ENCODE measurements at regions not wholly inside any gene's neighbourhood (a gene's known extent, or its start where the extent isn't known, plus 50 kb on each side); places are given as distances from the start of the nearest gene placed in this dataset.

- ATAC-seq (peak; percentile 51 to 66), DNase-seq (no peak)
- peaks cover 16% of the 10 kb centered on the region for H3K4me1 ChIP-seq
- H3K36me3 ChIP-seq = no peaks in the 10 kb centered on the region
- H3K4me3 ChIP-seq = no peak overlapping the region
- no peaks in the 10 kb centered on the region for H3K27me3 ChIP-seq (ENCODE audit: low read depth)
- H3K9me3 ChIP-seq = no peaks in the 10 kb centered on the region
- no peak overlapping the region for H3K27ac ChIP-seq
- TF ChIP-seq CTCF (IDR thresholded peaks at IDR 0.05) = no peak
- intact Hi-C loops (cut with DNase I) = no loop called here
These were observed 135.4 kb upstream of the BMPER start for GRCh38 chr7:33769930-33770329.

GRCh38 chr7:33770576-33770975 lies 134.8 kb upstream of the BMPER start:
- Histone ChIP-seq H3K9me3 (no peaks in the 10 kb centered on the region), H3K36me3 (no peaks in the 10 kb centered on the region), H3K27me3 (ENCODE audit: low read depth) (no peaks in the 10 kb centered on the region), H3K27ac (no peak overlapping the region), H3K4me1 (peaks cover 12% of the 10 kb centered on the region), H3K4me3 (no peak overlapping the region)
- intact Hi-C loops (cut with DNase I) = no loop called here
- TF ChIP-seq CTCF (IDR thresholded peaks at IDR 0.05) = no peak
- DNase-seq (no peak), ATAC-seq (no peak)

- no peaks in the 10 kb centered on the region for H3K36me3 ChIP-seq
- H3K27ac ChIP-seq = no peak overlapping the region
- DNase-seq = no peak
- TF ChIP-seq CTCF (IDR thresholded peaks at IDR 0.05) = no peak
- ATAC-seq = peak; percentile 62 to 68
- H3K4me1 ChIP-seq = peaks cover 5% of the 10 kb centered on the region
- H3K27me3 ChIP-seq (ENCODE audit: low read depth) = no peaks in the 10 kb centered on the region
- intact Hi-C loops (cut with DNase I) = no loop called here
- H3K4me3 ChIP-seq = no peak overlapping the region
- H3K9me3 ChIP-seq = no peaks in the 10 kb centered on the region
These were observed 133.9 kb upstream of the BMPER start for GRCh38 chr7:33771422-33771821.

GRCh38 chr7:33773053-33773452 lies 132.3 kb upstream of the BMPER start:
- no peaks in the 10 kb centered on the region for H3K27me3 ChIP-seq (ENCODE audit: low read depth)
- H3K36me3 ChIP-seq = no peaks in the 10 kb centered on the region
- intact Hi-C loops (cut with DNase I) = no loop called here
- H3K27ac ChIP-seq = no peak overlapping the region
- H3K9me3 ChIP-seq = no peaks in the 10 kb centered on the region
- H3K4me3 ChIP-seq = no peak overlapping the region
- DNase-seq = no peak
- H3K4me1 ChIP-seq = peaks cover 5% of the 10 kb centered on the region
- ATAC-seq = no peak
- no peak for TF ChIP-seq CTCF (IDR thresholded peaks at IDR 0.05)

GRCh38 chr7:33774762-33775523 lies 130.4 kb upstream of the BMPER start:
- no peak for TF ChIP-seq CTCF (IDR thresholded peaks at IDR 0.05)
- no peak overlapping the region for H3K4me3 ChIP-seq
- no peaks in the 10 kb centered on the region for H3K27me3 ChIP-seq (ENCODE audit: low read depth)
- no peaks in the 10 kb centered on the region for H3K9me3 ChIP-seq
- ATAC-seq (peak; percentile 51 to 66), DNase-seq (no peak)
- H3K27ac ChIP-seq = no peak overlapping the region
- H3K36me3 ChIP-seq = no peaks in the 10 kb centered on the region
- H3K4me1 ChIP-seq = peaks cover 5% of the 10 kb centered on the region
- intact Hi-C loops (cut with DNase I) = no loop called here
